ENCODE measurements at regions not wholly inside any gene's neighbourhood (a gene's known extent, or its start where the extent isn't known, plus 50 kb on each side); places are given as distances from the start of the nearest gene placed in this dataset.

DNA sequence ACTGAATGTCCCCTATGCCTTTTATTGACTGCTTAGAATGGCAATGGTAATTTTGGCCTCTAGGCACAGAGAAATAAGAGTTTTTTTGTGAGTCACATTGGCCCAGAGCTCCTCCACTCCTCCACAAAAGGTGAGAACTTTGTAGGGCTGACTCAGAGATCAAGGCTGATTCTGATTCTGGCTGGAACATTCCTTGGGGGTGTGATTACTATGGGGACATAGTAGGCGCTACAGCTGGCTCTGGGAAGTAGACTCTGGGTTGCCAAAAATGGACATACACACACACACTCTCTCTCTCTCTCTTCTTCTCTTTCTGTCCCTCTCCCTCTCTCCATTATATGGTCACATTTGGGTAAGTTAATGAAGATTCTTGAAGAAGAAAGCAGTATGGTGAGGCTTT is 174.6 kb upstream of the DDHD1 start:
- no peak overlapping the region for H2BK120ac ChIP-seq (replicated peaks; ENCODE audit: low read depth, low read length)
- no peak for FAIRE-seq
- H3K18ac ChIP-seq (ENCODE audit: extremely low read depth, low read length) = no peak overlapping the region
- POLR2A ChIA-PET (ENCODE audit: partially characterized antibody) = interaction anchor here (0.6 kb wide), 1 partner anchor 40 kb away, joined by 3 read pairs; no protein-coding TSS in a partner anchor
- 0 out of 2 replicates have a peak overlapping the region, but pooled peaks have one; percentile 66 for H2BK15ac ChIP-seq (ENCODE audit: low read length)
- no peak overlapping the region for H3K56ac ChIP-seq (replicated peaks; ENCODE audit: insufficient read length, low read depth, low read length)
- no peak overlapping the region for H4K5ac ChIP-seq (ENCODE audit: insufficient read length, low read depth, low read length)
- no peaks in the 10 kb centered on the region for H3K36me3 ChIP-seq (ENCODE audit: control insufficient read depth in 2 of 4, insufficient read depth in 4 of 4, low read length in 3 of 4)
- no peak overlapping the region for H3K4ac ChIP-seq (replicated peaks; ENCODE audit: insufficient read length, low read depth, low read length)
- DNase-seq (ENCODE audit: low read depth in 1 of 2, low spot score in 2 of 2) = no peak
- H4K20me1 ChIP-seq (replicated peaks in 1 of 2; ENCODE audit: control insufficient read depth in 1 of 2, insufficient read depth in 2 of 2, low read length in 2 of 2) = no peaks in the 10 kb centered on the region
- H3K23me2 ChIP-seq (ENCODE audit: low read depth, low read length) = no peaks in the 10 kb centered on the region
- H3K9ac ChIP-seq (replicated peaks in 1 of 4; ENCODE audit: extremely low read depth in 1 of 4, low read depth in 3 of 4, low read length in 3 of 4) = no peak overlapping the region
- no peak overlapping the region for H4K91ac ChIP-seq (replicated peaks; ENCODE audit: insufficient read length, low read length)
- H3K9me3 ChIP-seq (ENCODE audit: insufficient read depth in 2 of 2, low read depth in 1 of 2, low read length in 1 of 2) = no peaks in the 10 kb centered on the region
- CTCF ChIA-PET (ENCODE audit: partially characterized antibody) = interaction anchor here (1.0 to 3.5 kb wide), 6 partner anchors 12 to 72 kb away, joined by 3 to 16 read pairs (median 4); no protein-coding TSS in a partner anchor
- H3K79me2 ChIP-seq (ENCODE audit: control insufficient read depth in 1 of 2, insufficient read depth in 2 of 2, low read length in 2 of 2) = no peaks in the 10 kb centered on the region
- H3K27me3 ChIP-seq (replicated peaks in 1 of 4; ENCODE audit: control insufficient read depth in 3 of 4, extremely low read depth in 1 of 4, insufficient read depth in 3 of 4, low read length in 3 of 4) = no peaks in the 10 kb centered on the region
- H2BK5ac ChIP-seq (ENCODE audit: low read depth, low read length) = peak overlapping the region; percentile 18; the same call in 1 of the 2 replicates
- H3K14ac ChIP-seq (ENCODE audit: insufficient read length) = no peak overlapping the region
- no peak overlapping the region for H3K4me2 ChIP-seq (ENCODE audit: insufficient read depth in 1 of 2, low read depth in 2 of 2, low read length in 2 of 2)
- no peak overlapping the region for H2BK20ac ChIP-seq (ENCODE audit: low read length)
- no peak overlapping the region for H3K27ac ChIP-seq (ENCODE audit: low read depth, low read length)
- WGBS, 2 experiments (ENCODE audit: extremely low coverage in 1 of 2, insufficient coverage in 1 of 2, insufficient read length in 1 of 2, insufficient replicate concordance in 2 of 2, low coverage in 1 of 2, low lambda C conversion rate in 2 of 2, missing lambda C conversion rate in 1 of 2) = 93% methylated on average over 1 of the region's 1 CpG; no CpG with 5 or more reads in 1 of the 2 experiments
- no peak overlapping the region for H2AK5ac ChIP-seq (ENCODE audit: low read depth, low read length)
- peak overlapping the region; percentile 35; the same call in 1 of the 2 replicates for H2BK12ac ChIP-seq (ENCODE audit: low read depth, low read length)
- H3K4me3 ChIP-seq (ENCODE audit: extremely low read depth in 1 of 4, insufficient read depth in 2 of 4, low read depth in 3 of 4, low read length in 4 of 4) = peak overlapping the region in 1 of 4 experiments; percentile 2; a peak in 1 of 8 replicates
- no peaks in the 10 kb centered on the region for H3K79me1 ChIP-seq (ENCODE audit: low read depth, low read length)
- H3K4me1 ChIP-seq (replicated peaks in 1 of 4; ENCODE audit: control insufficient read depth in 3 of 4, insufficient read depth in 4 of 4, low read length in 3 of 4) = peaks cover 0 to 4% (median 1%) of the 10 kb centered on the region in 4 experiments; a peak in 3 of 7 replicates
- no peak overlapping the region for H4K8ac ChIP-seq (ENCODE audit: extremely low read depth, insufficient read depth, low read length)
- no peak overlapping the region for H3K23ac ChIP-seq (ENCODE audit: insufficient read length)
- no peak overlapping the region for H2AFZ ChIP-seq (ENCODE audit: low read length)
- TF ChIP-seq CBX5 (IDR thresholded peaks at IDR 0.05; ENCODE audit: low read depth, low read length) (no peak), RNF2 (IDR thresholded peaks at IDR 0.05; ENCODE audit: borderline replicate concordance, low read depth, low read length, missing control alignments, poor library complexity, severe bottlenecking) (no peak), HDAC6 (IDR thresholded peaks at IDR 0.05; ENCODE audit: low read depth, low read length) (no peak), HDAC2 (IDR thresholded peaks at IDR 0.05; ENCODE audit: borderline replicate concordance in 1 of 2, low read depth in 2 of 2, low read length in 2 of 2) (no peak), CREB1 (IDR thresholded peaks at IDR 0.05) (no peak), POLR2A (IDR thresholded peaks at IDR 0.05; ENCODE audit: control extremely low read depth in 1 of 2, low read depth in 2 of 2, low read length in 2 of 2) (no peak), SUZ12 (IDR thresholded peaks at IDR 0.05; ENCODE audit: low read length) (no peak), SP4 (IDR thresholded peaks at IDR 0.05; ENCODE audit: low read length) (no peak), PHF8 (conservative IDR thresholded peaks at IDR 0.05; ENCODE audit: low read depth, low read length) (no peak), YY1 (IDR thresholded peaks at IDR 0.05; ENCODE audit: low read depth, low read length) (no peak), TEAD4 (IDR thresholded peaks at IDR 0.05; ENCODE audit: low read depth, low read length) (no peak), SRF (IDR thresholded peaks at IDR 0.05; ENCODE audit: low read depth, low read length) (no peak), TAF7 (optimal IDR thresholded peaks at IDR 0.05; ENCODE audit: borderline replicate concordance, low read depth, low read length) (no peak), JUND (IDR thresholded peaks at IDR 0.05; ENCODE audit: low read length) (no peak)

All from H1 (cell line).